PC-3 (cell line): ENCODE measurements at regions not wholly inside any gene's neighbourhood (a gene's known extent, or its start where the extent isn't known, plus 50 kb on each side); places are given as distances from the start of the nearest gene placed in this dataset.
A peak's percentile ranks its signal among the peaks of the same experiment; 100 is the strongest.

Experiments
- ATAC-seq: fragments of 200-7000 bp; cut with Tn5 transposase; 2 replicates; pipeline ENCODE4 v1.9.1; 2020; ENCODE audit warnings: mild to moderate bottlenecking, moderate library complexity
- BruUV-seq: library from RNA; stranded (reverse); fragments of 400-500 nt; replicated peaks from 2 replicates; lab custom pipeline; 2021; lab: Mats Ljungman, UMichigan
- CTCF ChIA-PET: fragments of 300-600 bp; sonication (Branson Sonifier 250); formaldehyde crosslinking; loops from one replicate; lab custom pipeline; 2022; ENCODE audit warnings: antibody characterized with exemption; lab: Charles Lee
- POLR2A ChIA-PET: fragments of 300-600 bp; sonication (Branson Sonifier 250); formaldehyde crosslinking; loops from one replicate; lab custom pipeline; 2022; ENCODE audit warnings: antibody characterized with exemption; ENCODE audit not compliant: unreplicated experiment; lab: Charles Lee
- DNase-seq: peaks from one replicate; pipeline ENCODE4 v3.0.0-alpha.2; 2015
- H2AFZ ChIP-seq: fragments of 300-600 bp; sonication (generic); 2 replicates; pipeline ENCODE4 v1.6.0; 2016; ENCODE audit warnings: antibody characterized with exemption, low read length
- H3F3A ChIP-seq: fragments of 300-600 bp; sonication (generic); one replicate; pipeline ENCODE4 v1.6.0; 2017; ENCODE audit warnings: antibody characterized with exemption, low read length, control low read depth, mild to moderate bottlenecking; ENCODE audit not compliant: unreplicated experiment
- H3K27ac ChIP-seq: fragments of 300-600 bp; sonication (generic); 2 replicates; pipeline ENCODE4 v1.5.1; 2016; ENCODE audit warnings: mild to moderate bottlenecking, low read length
- H3K27me3 ChIP-seq: fragments of 300-600 bp; sonication (generic); 2 replicates; pipeline ENCODE4 v1.6.1; 2016; ENCODE audit warnings: low read length, mixed read lengths
- H3K36me3 ChIP-seq: fragments of 300-600 bp; sonication (generic); 2 replicates; pipeline ENCODE4 v1.6.1; 2016; ENCODE audit warnings: low read depth, mixed run types, low read length, mixed read lengths
- H3K4me1 ChIP-seq: fragments of 300-600 bp; sonication (generic); 2 replicates; pipeline ENCODE4 v1.5.1; 2016; ENCODE audit warnings: low read length; ENCODE audit not compliant: insufficient read depth
- H3K4me2 ChIP-seq: fragments of 300-600 bp; sonication (generic); 2 replicates; pipeline ENCODE4 v1.6.0; 2016; ENCODE audit warnings: low read length
- H3K4me3 ChIP-seq: fragments of 300-600 bp; sonication (generic); 2 replicates; pipeline ENCODE4 v1.5.1; 2016; ENCODE audit warnings: mild to moderate bottlenecking, low read length, mixed read lengths
- H3K79me2 ChIP-seq: fragments of 300-600 bp; sonication (generic); 2 replicates; pipeline ENCODE4 v1.6.1; 2017; ENCODE audit warnings: low read length, mixed read lengths
- H3K9ac ChIP-seq: fragments of 300-600 bp; sonication (generic); 2 replicates; pipeline ENCODE4 v1.6.0; 2016; ENCODE audit warnings: mild to moderate bottlenecking, low read length
- H3K9me2 ChIP-seq: fragments of 300-600 bp; sonication (generic); replicated peaks from 2 replicates; pipeline ENCODE4 v1.6.1; 2016; ENCODE audit warnings: mixed run types, low read length, mixed read lengths
- H3K9me3 ChIP-seq: fragments of 300-600 bp; sonication (generic); 2 replicates; pipeline ENCODE4 v1.6.1; 2016; ENCODE audit warnings: low read length, mixed read lengths
- H4K20me1 ChIP-seq: fragments of 300-600 bp; sonication (generic); 2 replicates; pipeline ENCODE4 v1.6.1; 2016; ENCODE audit warnings: low read length, mixed read lengths
- EZH2 ChIP-seq: fragments of 300-600 bp; sonication (generic); IDR thresholded peaks from one replicate; pipeline ENCODE4 v1.6.1; 2017; ENCODE audit warnings: antibody characterized with exemption, mild to moderate bottlenecking, low read length; ENCODE audit not compliant: unreplicated experiment
- EZH2phosphoT487 ChIP-seq: fragments of 300-600 bp; sonication (generic); IDR thresholded peaks from 2 replicates; pipeline ENCODE4 v1.6.1; 2018; ENCODE audit warnings: mild to moderate bottlenecking, antibody characterized with exemption, low read length, borderline replicate concordance
- intact Hi-C: fragments of 100-400 bp; cut with micrococcal nuclease; formaldehyde crosslinking; loops from 2 replicates; pipeline ENCODE4 v1.9.0; 2023
- TF ChIP-seq, protein P1 (sequence below): fragments of 300-600 bp; sonication (generic); conservative IDR thresholded peaks from 2 replicates; pipeline ENCODE4 v1.5.1; 2017; ENCODE audit warnings: antibody characterized with exemption, low read depth, mild to moderate bottlenecking, low read length

DNA sequence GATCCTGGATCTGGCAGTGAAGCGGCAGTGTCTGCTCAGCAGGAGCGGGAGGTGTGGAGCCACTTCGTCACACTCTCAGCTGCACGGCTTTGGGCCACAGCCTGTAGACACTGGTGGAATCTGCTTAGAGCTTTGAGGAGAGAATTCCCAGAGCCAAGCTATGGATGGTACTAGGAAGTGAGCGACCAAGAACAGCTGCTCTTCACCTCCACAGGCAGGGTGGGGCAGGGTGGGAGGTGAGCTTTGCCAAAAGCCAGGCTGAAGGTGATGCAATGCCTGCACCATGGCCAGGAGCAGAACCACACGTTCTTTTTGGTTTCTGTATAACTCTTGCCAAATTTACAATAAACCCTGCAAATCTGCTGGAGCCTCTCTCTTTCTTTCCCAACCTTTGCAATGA, 226.1 kb downstream of the ANKRD30B start:
- Histone ChIP-seq H3K9ac (peak overlapping the region; percentile 71), H2AFZ (no peak overlapping the region), H3K4me3 (no peak overlapping the region), H3K27me3 (no peaks in the 10 kb centered on the region), H3K4me2 (peak overlapping the region; percentile 63), H3F3A (peaks cover 4% of the 10 kb centered on the region), H4K20me1 (no peaks in the 10 kb centered on the region), H3K79me2 (peaks cover 6% of the 10 kb centered on the region), H3K9me2 (no peaks in the 10 kb centered on the region), H3K27ac (peak overlapping the region; percentile 97), H3K4me1 (peaks cover 78% of the 10 kb centered on the region), H3K9me3 (no peaks in the 10 kb centered on the region), H3K36me3 (no peaks in the 10 kb centered on the region)
- ATAC-seq (peak; percentile 1; the same call in 1 of the 2 replicates), DNase-seq (peak; percentile 59)
- TF ChIP-seq EZH2 (no peak), EZH2phosphoT487 (no peak)
- TF ChIP-seq, protein P1, sequence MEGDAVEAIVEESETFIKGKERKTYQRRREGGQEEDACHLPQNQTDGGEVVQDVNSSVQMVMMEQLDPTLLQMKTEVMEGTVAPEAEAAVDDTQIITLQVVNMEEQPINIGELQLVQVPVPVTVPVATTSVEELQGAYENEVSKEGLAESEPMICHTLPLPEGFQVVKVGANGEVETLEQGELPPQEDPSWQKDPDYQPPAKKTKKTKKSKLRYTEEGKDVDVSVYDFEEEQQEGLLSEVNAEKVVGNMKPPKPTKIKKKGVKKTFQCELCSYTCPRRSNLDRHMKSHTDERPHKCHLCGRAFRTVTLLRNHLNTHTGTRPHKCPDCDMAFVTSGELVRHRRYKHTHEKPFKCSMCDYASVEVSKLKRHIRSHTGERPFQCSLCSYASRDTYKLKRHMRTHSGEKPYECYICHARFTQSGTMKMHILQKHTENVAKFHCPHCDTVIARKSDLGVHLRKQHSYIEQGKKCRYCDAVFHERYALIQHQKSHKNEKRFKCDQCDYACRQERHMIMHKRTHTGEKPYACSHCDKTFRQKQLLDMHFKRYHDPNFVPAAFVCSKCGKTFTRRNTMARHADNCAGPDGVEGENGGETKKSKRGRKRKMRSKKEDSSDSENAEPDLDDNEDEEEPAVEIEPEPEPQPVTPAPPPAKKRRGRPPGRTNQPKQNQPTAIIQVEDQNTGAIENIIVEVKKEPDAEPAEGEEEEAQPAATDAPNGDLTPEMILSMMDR: no peak
- intact Hi-C loops: loop anchor here (5.0 kb wide), 2 partner anchors 62 to 237 kb away; no protein-coding TSS in a partner anchor
- CTCF ChIA-PET: interaction anchor here (0.7 kb wide), 1 partner anchor 11 kb away, joined by 3 read pairs; no protein-coding TSS in a partner anchor
- no TSS peak for BruUV-seq
- POLR2A ChIA-PET: no interaction called here

DNA sequence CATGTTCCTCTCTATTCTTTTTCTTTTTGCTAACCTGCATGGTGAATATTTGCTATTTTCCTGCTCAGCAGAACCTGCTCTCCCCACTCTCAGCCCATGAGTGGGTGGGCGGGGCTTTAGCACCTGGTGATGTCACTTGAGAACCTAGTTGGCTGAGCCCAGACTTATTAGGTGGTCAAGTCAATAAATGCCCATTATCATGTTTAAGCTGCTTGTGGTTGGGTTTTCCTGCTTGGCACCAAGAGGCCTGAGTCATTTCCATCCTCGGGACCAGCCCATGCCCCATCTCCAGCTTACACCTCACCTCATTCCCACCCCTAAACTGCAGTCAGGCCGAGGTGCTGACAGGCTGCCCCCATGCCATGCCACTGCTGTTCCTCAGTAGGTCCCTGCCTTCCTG, 226.6 kb downstream of the ANKRD30B start:
- Histone ChIP-seq H4K20me1 (no peaks in the 10 kb centered on the region), H3K9ac (peak overlapping the region; percentile 80), H3K27me3 (no peaks in the 10 kb centered on the region), H3K27ac (peak overlapping the region; percentile 97), H3F3A (peaks cover 4% of the 10 kb centered on the region), H3K4me1 (peaks cover 73% of the 10 kb centered on the region), H3K9me3 (no peaks in the 10 kb centered on the region), H3K79me2 (peaks cover 1% of the 10 kb centered on the region; the same call in 1 of the 2 replicates), H2AFZ (no peak overlapping the region), H3K9me2 (no peaks in the 10 kb centered on the region), H3K4me3 (no peak overlapping the region), H3K36me3 (no peaks in the 10 kb centered on the region), H3K4me2 (peak overlapping the region; percentile 63)
- POLR2A ChIA-PET: no interaction called here
- DNase-seq (peak; percentile 95), ATAC-seq (peak; percentile 59)
- intact Hi-C loops: loop anchor here (5.0 kb wide), 2 partner anchors 62 to 237 kb away; no protein-coding TSS in a partner anchor
- BruUV-seq: no TSS peak
- CTCF ChIA-PET: no interaction called here
- no peak for TF ChIP-seq EZH2phosphoT487
- TF ChIP-seq EZH2: no peak
- TF ChIP-seq, protein P1: no peak

DNA sequence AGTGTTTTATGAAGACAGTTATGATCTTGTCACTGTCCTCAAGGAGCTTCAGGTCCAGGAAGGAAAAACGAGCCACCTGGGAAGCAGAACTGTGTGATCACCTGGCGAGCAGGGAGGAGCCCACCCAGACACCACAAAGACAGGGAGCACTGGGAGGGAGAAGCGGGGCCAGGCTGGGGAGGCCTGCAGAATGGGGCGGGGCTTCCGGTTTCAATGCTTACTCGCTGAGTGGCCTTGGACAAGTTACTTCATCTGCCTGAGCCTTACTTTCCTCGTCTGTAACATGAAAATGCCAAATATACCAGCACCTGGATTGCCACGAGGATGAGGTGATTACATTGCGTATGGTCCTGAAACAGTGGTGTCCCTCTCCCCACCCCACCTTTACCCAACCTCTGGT, 227.5 kb downstream of the ANKRD30B start:
- peaks cover 4% of the 10 kb centered on the region for H3F3A ChIP-seq
- peak overlapping the region; percentile 80 for H3K9ac ChIP-seq
- H3K4me1 ChIP-seq: peaks cover 66% of the 10 kb centered on the region
- no peak for TF ChIP-seq EZH2
- TF ChIP-seq, protein P1: no peak
- TF ChIP-seq EZH2phosphoT487: no peak
- no peaks in the 10 kb centered on the region for H4K20me1 ChIP-seq
- CTCF ChIA-PET: interaction anchor here (1.0 kb wide), 1 partner anchor 25 kb away, joined by 3 read pairs; no protein-coding TSS in a partner anchor
- ATAC-seq: no peak
- H3K9me2 ChIP-seq: no peaks in the 10 kb centered on the region
- H3K4me3 ChIP-seq: no peak overlapping the region
- peak overlapping the region; percentile 97 for H3K27ac ChIP-seq
- no peak overlapping the region for H2AFZ ChIP-seq
- H3K9me3 ChIP-seq: no peaks in the 10 kb centered on the region
- H3K36me3 ChIP-seq: no peaks in the 10 kb centered on the region
- DNase-seq: peak; percentile 27
- no TSS peak for BruUV-seq
- H3K27me3 ChIP-seq: no peaks in the 10 kb centered on the region
- no peaks in the 10 kb centered on the region for H3K79me2 ChIP-seq
- POLR2A ChIA-PET: no interaction called here
- H3K4me2 ChIP-seq: peak overlapping the region; percentile 63
- intact Hi-C loops: no loop called here
